ENCODE measurements at regions not wholly inside any gene's neighbourhood (a gene's known extent, or its start where the extent isn't known, plus 50 kb on each side); places are given as distances from the start of the nearest gene placed in this dataset.
"Not testable (repeated sequence)": the region's sequence is repeated elsewhere in the genome, so short reads cannot be mapped to it uniquely, and the experiment has no call there.

- not testable (repeated sequence) for TF ChIP-seq CTCF (IDR thresholded peaks at IDR 0.05; ENCODE audit: extremely low read depth in 1 of 2, insufficient read depth in 1 of 2, low read depth in 1 of 2, low read length in 2 of 2); POLR2AphosphoS5 (IDR thresholded peaks at IDR 0.05; ENCODE audit: insufficient read depth, low read depth, low read length)
Observed at GRCh38 chr14:105740272-105740671, 213.9 kb downstream of the TMEM121 start.

Measured in endothelial cell of umbilical vein (primary cell).